PFSK-1 (cell line): ENCODE measurements at regions not wholly inside any gene's neighbourhood (a gene's known extent, or its start where the extent isn't known, plus 50 kb on each side); places are given as distances from the start of the nearest gene placed in this dataset.

Source experiments
- FOXP2 ChIP-seq: optimal IDR thresholded peaks from 2 replicates; pipeline ENCODE3; 2011; ENCODE audit warnings: borderline replicate concordance, control low read depth, inconsistent platforms; ENCODE audit not compliant: insufficient read depth; ENCODE audit errors: extremely low read length, extremely low read depth
- POLR2AphosphoS5 ChIP-seq: IDR thresholded peaks from 2 replicates; pipeline ENCODE4 v1.6.1; 2012; ENCODE audit warnings: low read depth, mild to moderate bottlenecking, control low read depth, low read length, moderate library complexity
- SIN3A ChIP-seq: IDR thresholded peaks from 2 replicates; pipeline ENCODE4 v1.6.1; 2012; ENCODE audit warnings: mild to moderate bottlenecking, low read length, moderate library complexity, borderline replicate concordance; ENCODE audit not compliant: insufficient read depth
- TAF1 ChIP-seq: IDR thresholded peaks from 2 replicates; pipeline ENCODE4 v1.6.1; 2012; ENCODE audit warnings: low read length, control low read depth, borderline replicate concordance; ENCODE audit not compliant: insufficient read depth
- TF ChIP-seq, protein P1 (sequence below), 2 experiments: IDR thresholded peaks; 2 replicates each; pipeline versions ENCODE4 v1.6.1 to v1.8.0; 2011 to 2012; ENCODE audit warnings: low read depth in 2 of 2, low read length in 2 of 2, control low read depth in 1 of 2, inconsistent platforms in 1 of 2, mild to moderate bottlenecking in 1 of 2, moderate library complexity in 1 of 2; ENCODE audit not compliant: insufficient read depth in 1 of 2

DNA sequence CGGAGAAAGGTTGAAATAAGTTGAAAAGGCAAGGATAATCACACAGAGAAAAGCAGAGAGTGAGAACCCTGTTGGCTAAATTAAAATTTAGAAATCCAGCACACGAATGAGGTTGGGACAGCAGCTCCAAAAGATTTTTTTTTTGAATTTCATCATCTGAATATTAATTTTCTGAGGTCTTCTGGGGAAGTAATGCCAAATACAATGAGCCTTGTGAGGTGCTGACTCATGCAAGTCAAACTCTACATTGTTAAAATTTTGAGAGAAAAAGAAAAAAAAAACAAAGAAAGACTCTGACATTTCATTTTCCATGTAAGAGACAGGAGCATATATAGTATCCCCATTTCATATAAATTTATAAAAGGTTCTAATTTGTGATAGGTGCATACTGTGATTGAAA, 614.2 kb upstream of the CDH2 start:
- TF ChIP-seq POLR2AphosphoS5 (no peak), TAF1 (no peak), FOXP2 (no peak), SIN3A (no peak)
- TF ChIP-seq, protein P1, sequence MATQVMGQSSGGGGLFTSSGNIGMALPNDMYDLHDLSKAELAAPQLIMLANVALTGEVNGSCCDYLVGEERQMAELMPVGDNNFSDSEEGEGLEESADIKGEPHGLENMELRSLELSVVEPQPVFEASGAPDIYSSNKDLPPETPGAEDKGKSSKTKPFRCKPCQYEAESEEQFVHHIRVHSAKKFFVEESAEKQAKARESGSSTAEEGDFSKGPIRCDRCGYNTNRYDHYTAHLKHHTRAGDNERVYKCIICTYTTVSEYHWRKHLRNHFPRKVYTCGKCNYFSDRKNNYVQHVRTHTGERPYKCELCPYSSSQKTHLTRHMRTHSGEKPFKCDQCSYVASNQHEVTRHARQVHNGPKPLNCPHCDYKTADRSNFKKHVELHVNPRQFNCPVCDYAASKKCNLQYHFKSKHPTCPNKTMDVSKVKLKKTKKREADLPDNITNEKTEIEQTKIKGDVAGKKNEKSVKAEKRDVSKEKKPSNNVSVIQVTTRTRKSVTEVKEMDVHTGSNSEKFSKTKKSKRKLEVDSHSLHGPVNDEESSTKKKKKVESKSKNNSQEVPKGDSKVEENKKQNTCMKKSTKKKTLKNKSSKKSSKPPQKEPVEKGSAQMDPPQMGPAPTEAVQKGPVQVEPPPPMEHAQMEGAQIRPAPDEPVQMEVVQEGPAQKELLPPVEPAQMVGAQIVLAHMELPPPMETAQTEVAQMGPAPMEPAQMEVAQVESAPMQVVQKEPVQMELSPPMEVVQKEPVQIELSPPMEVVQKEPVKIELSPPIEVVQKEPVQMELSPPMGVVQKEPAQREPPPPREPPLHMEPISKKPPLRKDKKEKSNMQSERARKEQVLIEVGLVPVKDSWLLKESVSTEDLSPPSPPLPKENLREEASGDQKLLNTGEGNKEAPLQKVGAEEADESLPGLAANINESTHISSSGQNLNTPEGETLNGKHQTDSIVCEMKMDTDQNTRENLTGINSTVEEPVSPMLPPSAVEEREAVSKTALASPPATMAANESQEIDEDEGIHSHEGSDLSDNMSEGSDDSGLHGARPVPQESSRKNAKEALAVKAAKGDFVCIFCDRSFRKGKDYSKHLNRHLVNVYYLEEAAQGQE (IDR thresholded peaks at IDR 0.05; ENCODE audit: insufficient read depth in 1 of 2, low read depth in 2 of 2, low read length in 2 of 2) = no peak

DNA sequence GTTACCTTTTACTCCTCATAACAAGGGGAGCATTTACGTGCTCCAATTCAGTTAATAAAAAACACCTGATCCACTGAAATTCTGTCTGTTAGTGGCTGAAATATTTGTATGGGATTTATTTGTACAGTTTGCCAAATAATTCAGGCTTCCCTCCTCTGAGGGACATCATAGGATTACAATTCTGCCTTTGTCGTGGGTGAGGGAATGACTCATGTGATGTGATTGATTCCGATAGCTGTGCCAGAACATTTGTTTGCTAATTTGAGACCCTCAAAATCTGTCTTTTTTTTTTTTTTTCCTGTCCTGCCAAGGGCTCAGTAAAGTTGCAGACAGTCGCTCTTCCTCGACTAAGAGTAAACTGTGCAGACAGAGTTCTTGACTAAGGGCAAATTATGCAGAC, 612.6 kb upstream of the CDH2 start:
- TF ChIP-seq POLR2AphosphoS5 (no peak), TAF1 (no peak), SIN3A (no peak), FOXP2 (no peak)
- TF ChIP-seq, protein P1 (IDR thresholded peaks at IDR 0.05; ENCODE audit: insufficient read depth in 1 of 2, low read depth in 2 of 2, low read length in 2 of 2) = no peak

DNA sequence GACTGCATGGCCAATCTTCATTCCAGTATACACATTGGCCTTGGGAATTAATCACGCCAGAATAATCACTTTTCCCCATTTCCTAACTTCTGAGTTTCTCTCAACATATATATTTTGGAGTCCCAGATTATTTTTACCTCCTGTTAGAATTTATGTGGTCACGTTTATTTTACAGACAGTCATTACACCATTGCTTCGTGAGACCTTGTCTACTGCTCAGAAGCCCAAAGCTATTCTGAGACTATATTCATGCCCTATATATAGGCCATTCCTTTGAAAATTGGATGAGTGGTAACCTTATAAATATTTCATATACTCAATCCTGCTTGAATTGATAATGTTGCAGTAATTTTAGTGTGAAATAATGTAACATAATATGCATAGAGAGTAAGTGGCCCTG, 610.0 kb upstream of the CDH2 start:
- TF ChIP-seq, protein P1 (IDR thresholded peaks at IDR 0.05; ENCODE audit: insufficient read depth in 1 of 2, low read depth in 2 of 2, low read length in 2 of 2) = no peak
- TF ChIP-seq SIN3A (no peak), TAF1 (no peak), POLR2AphosphoS5 (no peak)

DNA sequence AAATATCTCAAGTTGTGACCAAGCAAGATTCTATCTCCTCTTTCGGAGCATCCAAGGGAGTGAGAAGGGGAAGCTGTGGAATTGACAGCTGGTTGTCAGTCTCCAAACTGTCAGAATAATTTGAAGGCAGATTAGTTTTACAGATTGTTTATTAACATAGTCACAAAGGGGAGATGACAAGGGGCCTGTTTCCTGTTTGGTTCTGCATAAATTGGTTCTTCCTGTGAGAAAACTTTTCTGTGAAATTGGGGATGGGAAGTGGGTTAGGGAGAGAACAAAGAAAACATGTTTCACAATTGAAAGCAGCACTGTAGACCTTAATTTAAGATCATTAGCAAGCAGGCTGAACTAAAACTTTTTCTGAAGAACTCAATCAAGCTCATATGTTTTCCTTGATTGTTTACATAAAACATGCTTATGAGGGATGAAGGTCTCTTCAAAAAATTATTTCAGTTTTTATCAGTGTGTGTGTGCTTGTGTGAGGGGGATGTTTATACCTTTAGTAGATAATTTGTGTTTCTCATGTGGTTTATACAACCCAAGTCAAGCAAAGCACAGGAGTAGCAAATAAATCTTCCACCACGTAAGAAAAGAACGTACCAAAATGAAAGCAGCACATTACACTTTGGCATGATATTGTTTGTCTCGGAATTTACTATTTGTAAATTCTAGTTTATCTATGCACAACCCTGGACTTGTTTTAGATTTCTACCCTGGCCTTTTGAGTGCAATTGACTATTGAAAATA, 604.9 kb upstream of the CDH2 start:
- TF ChIP-seq SIN3A (no peak; the same call in 1 of the 2 replicates), FOXP2 (no peak)
- TF ChIP-seq, protein P1 (IDR thresholded peaks at IDR 0.05; ENCODE audit: insufficient read depth in 1 of 2, low read depth in 2 of 2, low read length in 2 of 2) = 0 out of 4 replicates have a peak, but pooled peaks of 1 of the 2 experiments have one; percentile 32
